ENCODE measurements at regions not wholly inside any gene's neighbourhood (a gene's known extent, or its start where the extent isn't known, plus 50 kb on each side); places are given as distances from the start of the nearest gene placed in this dataset.

- TF ChIP-seq TEAD4 (IDR thresholded peaks at IDR 0.05) (no peak), CEBPB (IDR thresholded peaks at IDR 0.05) (no peak), TCF12 (IDR thresholded peaks at IDR 0.05; ENCODE audit: low read depth) (no peak), RAD21 (IDR thresholded peaks at IDR 0.05; ENCODE audit: low read depth) (no peak), NFIC (IDR thresholded peaks at IDR 0.05) (no peak), TAF1 (IDR thresholded peaks at IDR 0.05; ENCODE audit: low read depth) (no peak), YY1 (IDR thresholded peaks at IDR 0.05; ENCODE audit: low read depth) (no peak), ZBTB7A (IDR thresholded peaks at IDR 0.05; ENCODE audit: low read depth) (no peak), USF1 (IDR thresholded peaks at IDR 0.05) (no peak), EP300 (IDR thresholded peaks at IDR 0.05; ENCODE audit: borderline replicate concordance) (no peak), REST (IDR thresholded peaks at IDR 0.05; ENCODE audit: low read depth) (no peak), MAX (IDR thresholded peaks at IDR 0.05) (no peak), FOXM1 (IDR thresholded peaks at IDR 0.05; ENCODE audit: borderline replicate concordance, low read depth) (no peak), EGR1 (IDR thresholded peaks at IDR 0.05) (no peak)
These were observed 58.1 kb upstream of the MYRIP start for GRCh38 chr3:39751286-39751685.
